ENCODE measurements at regions not wholly inside any gene's neighbourhood (a gene's known extent, or its start where the extent isn't known, plus 50 kb on each side); places are given as distances from the start of the nearest gene placed in this dataset.

- H4K5ac ChIP-seq (ENCODE audit: insufficient read length, low read depth, low read length), result no peak overlapping the region
- no peaks in the 10 kb centered on the region for H4K20me1 ChIP-seq (replicated peaks in 1 of 2; ENCODE audit: control insufficient read depth in 1 of 2, insufficient read depth in 2 of 2, low read length in 2 of 2)
- no peak overlapping the region for H2BK15ac ChIP-seq (ENCODE audit: low read length)
- peaks cover 9 to 15% of the 10 kb centered on the region in 2 experiments for H3K9me3 ChIP-seq (ENCODE audit: insufficient read depth in 2 of 2, low read depth in 1 of 2, low read length in 1 of 2)
- no peak overlapping the region for H3K56ac ChIP-seq (replicated peaks; ENCODE audit: insufficient read length, low read depth, low read length)
- no peak overlapping the region for H2AK5ac ChIP-seq (ENCODE audit: low read depth, low read length)
- no peak overlapping the region for H3K4ac ChIP-seq (replicated peaks; ENCODE audit: insufficient read length, low read depth, low read length)
- no peak overlapping the region for H2BK20ac ChIP-seq (ENCODE audit: low read length)
- H2AFZ ChIP-seq (ENCODE audit: low read length), result no peak overlapping the region
- H3K4me2 ChIP-seq (ENCODE audit: insufficient read depth in 1 of 2, low read depth in 2 of 2, low read length in 2 of 2), result no peak overlapping the region
- H2BK12ac ChIP-seq (ENCODE audit: low read depth, low read length), result no peak overlapping the region
- H2BK5ac ChIP-seq (ENCODE audit: low read depth, low read length), result no peak overlapping the region
- H3K23me2 ChIP-seq (ENCODE audit: low read depth, low read length), result no peaks in the 10 kb centered on the region
- H3K14ac ChIP-seq (ENCODE audit: insufficient read length), result no peak overlapping the region
- H3K79me1 ChIP-seq (ENCODE audit: low read depth, low read length), result no peaks in the 10 kb centered on the region
- no peak overlapping the region for H3K9ac ChIP-seq (replicated peaks in 1 of 4; ENCODE audit: extremely low read depth in 1 of 4, low read depth in 3 of 4, low read length in 3 of 4)
- no peaks in the 10 kb centered on the region for H3K27me3 ChIP-seq (replicated peaks in 1 of 4; ENCODE audit: control insufficient read depth in 3 of 4, extremely low read depth in 1 of 4, insufficient read depth in 3 of 4, low read length in 3 of 4)
- H3K23ac ChIP-seq (ENCODE audit: insufficient read length), result no peak overlapping the region
- no peak overlapping the region for H3K18ac ChIP-seq (ENCODE audit: extremely low read depth, low read length)
- H3K36me3 ChIP-seq (ENCODE audit: control insufficient read depth in 2 of 4, insufficient read depth in 4 of 4, low read length in 3 of 4), result 0 out of 8 replicates have a peak, but pooled peaks cover 0 to 2% (median 0%) of the 10 kb centered on the region in 4 experiments
- H2BK120ac ChIP-seq (replicated peaks; ENCODE audit: low read depth, low read length), result no peak overlapping the region
- CTCF ChIA-PET (ENCODE audit: partially characterized antibody), result interaction anchor here (1.0 kb wide), 1 partner anchor 33 kb away, joined by 3 read pairs; no protein-coding TSS in a partner anchor
- no peak overlapping the region for H4K8ac ChIP-seq (ENCODE audit: extremely low read depth, insufficient read depth, low read length)
- no peaks in the 10 kb centered on the region for H3K4me1 ChIP-seq (replicated peaks in 1 of 4; ENCODE audit: control insufficient read depth in 3 of 4, insufficient read depth in 4 of 4, low read length in 3 of 4)
- H3K79me2 ChIP-seq (ENCODE audit: control insufficient read depth in 1 of 2, insufficient read depth in 2 of 2, low read length in 2 of 2), result no peaks in the 10 kb centered on the region
- H3K4me3 ChIP-seq (ENCODE audit: extremely low read depth in 1 of 4, insufficient read depth in 2 of 4, low read depth in 3 of 4, low read length in 4 of 4), result no peak overlapping the region
- no peak for DNase-seq (ENCODE audit: low read depth in 1 of 2, low spot score in 2 of 2)
- H3K27ac ChIP-seq (ENCODE audit: low read depth, low read length), result no peak overlapping the region
- TF ChIP-seq RBBP5 (IDR thresholded peaks at IDR 0.05; ENCODE audit: borderline replicate concordance, low read depth, low read length), result no peak
- TF ChIP-seq RNF2 (IDR thresholded peaks at IDR 0.05; ENCODE audit: borderline replicate concordance, low read depth, low read length, missing control alignments, poor library complexity, severe bottlenecking), result no peak
- TF ChIP-seq JUN (IDR thresholded peaks at IDR 0.05; ENCODE audit: low read depth, low read length), result no peak
- TF ChIP-seq SIN3A (conservative IDR thresholded peaks at IDR 0.05 in 1 of 2, IDR thresholded peaks at IDR 0.05 in 1 of 2; ENCODE audit: low read depth in 1 of 2, low read length in 2 of 2), result no peak
- no peak for TF ChIP-seq TAF1 (IDR thresholded peaks at IDR 0.05; ENCODE audit: low read depth, low read length)
- TF ChIP-seq ATF2 (IDR thresholded peaks at IDR 0.05; ENCODE audit: low read length), result no peak
- no peak for TF ChIP-seq RFX5 (IDR thresholded peaks at IDR 0.05; ENCODE audit: borderline replicate concordance, low read depth, low read length)
- no peak for TF ChIP-seq SAP30 (IDR thresholded peaks at IDR 0.05; ENCODE audit: insufficient read depth, insufficient replicate concordance, low read length)
- TF ChIP-seq CBX8 (IDR thresholded peaks at IDR 0.05; ENCODE audit: borderline replicate concordance, low read depth, low read length), result no peak
- TF ChIP-seq SP1 (IDR thresholded peaks at IDR 0.05; ENCODE audit: low read depth, low read length), result no peak
- TF ChIP-seq MAFK (IDR thresholded peaks at IDR 0.05; ENCODE audit: low read depth, low read length), result no peak
- no peak for TF ChIP-seq GTF2F1 (IDR thresholded peaks at IDR 0.05; ENCODE audit: borderline replicate concordance, low read depth, low read length)
- TF ChIP-seq RXRA (IDR thresholded peaks at IDR 0.05; ENCODE audit: insufficient read depth, low read depth, low read length), result no peak
- FAIRE-seq, result no peak
- no peak overlapping the region for H4K91ac ChIP-seq (replicated peaks; ENCODE audit: insufficient read length, low read length)
- POLR2A ChIA-PET (ENCODE audit: partially characterized antibody), result no interaction called here
Measured at GRCh38 chr1:172811694-172812093, 152.8 kb downstream of the FASLG start.

All from H1 (cell line).